ENCODE measurements at regions not wholly inside any gene's neighbourhood (a gene's known extent, or its start where the extent isn't known, plus 50 kb on each side); places are given as distances from the start of the nearest gene placed in this dataset.

GRCh38 chr11:33454264-33454663 is 197.1 kb downstream of the HIPK3 start:
- TF ChIP-seq CTCF (conservative IDR thresholded peaks at IDR 0.05; ENCODE audit: low read length) (no peak), EZH2phosphoT487 (IDR thresholded peaks at IDR 0.05; ENCODE audit: borderline replicate concordance, low read depth, low read length) (no peak)

Data from OCI-LY7 (cell line).